SK-N-SH (cell line): ENCODE measurements at regions not wholly inside any gene's neighbourhood (a gene's known extent, or its start where the extent isn't known, plus 50 kb on each side); places are given as distances from the start of the nearest gene placed in this dataset.

Experiments used
- CTCF ChIA-PET: fragments of 300-600, 350-600 bp; formaldehyde crosslinking; extraction: SDS; loops from one replicate; lab custom pipeline; 2021; lab: Yijun Ruan, JAX
- POLR2A ChIA-PET: fragments of 350-600 bp; sonication (Branson Sonifier 250); formaldehyde crosslinking; extraction: SDS; loops from one replicate; lab custom pipeline; 2020; ENCODE audit warnings: antibody characterized with exemption, inconsistent platforms; lab: Yijun Ruan, JAX
- DNase-seq: peaks from one replicate; pipeline ENCODE4 v3.0.0; 2012
- H2AFZ ChIP-seq: fragments of 200-600 bp; sonication (generic); 2 replicates; pipeline ENCODE4 v1.8.1; 2016; ENCODE audit warnings: antibody characterized with exemption, mild to moderate bottlenecking, low read depth
- H3F3A ChIP-seq: fragments of 200-600 bp; sonication (generic); replicated peaks from 2 replicates; pipeline ENCODE3; 2016; ENCODE audit warnings: antibody characterized with exemption, mild to moderate bottlenecking; ENCODE audit not compliant: insufficient read depth
- H3K27ac ChIP-seq, 2 experiments: fragments of 200-500 bp in 1 of 2; fragments of 200-600 bp in 1 of 2; sonication (Bioruptor generic) in 1 of 2; sonication (generic), shearing (Covaris generic) in 1 of 2; 2 replicates each; pipeline versions ENCODE4 v1.5.1 to v1.6.1; 2014 to 2016; ENCODE audit warnings: low read depth in 2 of 2, inconsistent platforms in 1 of 2, low read length in 1 of 2, mild to moderate bottlenecking in 1 of 2, mixed read lengths in 1 of 2
- H3K27me3 ChIP-seq: fragments of 200-600 bp; sonication (generic), shearing (Covaris generic); 2 replicates; pipeline ENCODE4 v1.6.1; 2016; ENCODE audit warnings: mixed run types; ENCODE audit not compliant: insufficient read depth
- H3K36me3 ChIP-seq, 2 experiments: fragments of 200-500 bp in 1 of 2; fragments of 200-600 bp in 1 of 2; sonication (Bioruptor generic) in 1 of 2; sonication (generic) in 1 of 2; replicated peaks in 1 of 2; 2 replicates each; pipeline versions ENCODE3 to v1.5.1; 2014 to 2016; ENCODE audit warnings: low read length in 1 of 2, mild to moderate bottlenecking in 1 of 2; ENCODE audit not compliant: insufficient read depth in 2 of 2, control insufficient read depth in 1 of 2
- H3K4me1 ChIP-seq, 2 experiments: fragments of 200-500 bp in 1 of 2; fragments of 200-600 bp in 1 of 2; sonication (Bioruptor generic) in 1 of 2; sonication (generic), shearing (Covaris generic) in 1 of 2; 2 replicates each; pipeline versions ENCODE4 v1.5.1 to v1.6.1; 2014 to 2016; ENCODE audit warnings: low read depth in 1 of 2, low read length in 1 of 2, mixed run types in 1 of 2; ENCODE audit not compliant: insufficient read depth in 2 of 2, control insufficient read depth in 1 of 2
- H3K4me2 ChIP-seq: fragments of 200-600 bp; sonication (generic), shearing (Covaris generic); 2 replicates; pipeline ENCODE4 v1.6.1; 2017; ENCODE audit warnings: mixed run types
- H3K4me3 ChIP-seq, 2 experiments: fragments of 200-500 bp in 1 of 2; fragments of 200-600 bp in 1 of 2; sonication (Bioruptor generic) in 1 of 2; sonication (generic), shearing (Covaris generic) in 1 of 2; 2 replicates each; pipeline versions ENCODE4 v1.5.1 to v1.8.1; 2014 to 2016; ENCODE audit warnings: low read depth in 2 of 2, inconsistent platforms in 1 of 2, low read length in 1 of 2, mild to moderate bottlenecking in 1 of 2, mixed read lengths in 1 of 2, moderate library complexity in 1 of 2
- H3K79me2 ChIP-seq: fragments of 200-600 bp; sonication (generic); 2 replicates; pipeline ENCODE4 v1.8.1; 2017; ENCODE audit warnings: mild to moderate bottlenecking; ENCODE audit not compliant: insufficient read depth
- H3K9ac ChIP-seq: fragments of 200-600 bp; sonication (generic); 2 replicates; pipeline ENCODE4 v1.6.1; 2017; ENCODE audit warnings: mixed run types
- H3K9me2 ChIP-seq: fragments of 200-600 bp; sonication (generic); 2 replicates; pipeline ENCODE4 v1.6.1; 2017; ENCODE audit warnings: mixed run types
- H3K9me3 ChIP-seq: fragments of 200-600 bp; sonication (generic); 2 replicates; pipeline ENCODE4 v1.6.1; 2017; ENCODE audit warnings: mixed run types, mild to moderate bottlenecking, moderate library complexity
- H4K20me1 ChIP-seq: fragments of 200-600 bp; sonication (generic); 2 replicates; pipeline ENCODE4 v1.6.1; 2017; ENCODE audit warnings: mild to moderate bottlenecking, mixed run types; ENCODE audit not compliant: insufficient read depth
- ELF1 ChIP-seq: IDR thresholded peaks from 2 replicates; pipeline ENCODE4 v1.4.0; 2012
- FOXJ3 ChIP-seq: sonication (generic); formaldehyde crosslinking; IDR thresholded peaks from 2 replicates; pipeline ENCODE4 v1.5.1; 2020; ENCODE audit warnings: mild to moderate bottlenecking, missing genetic modification reagents
- FOXM1 ChIP-seq: IDR thresholded peaks from 2 replicates; pipeline ENCODE4 v1.4.0; 2012; ENCODE audit warnings: low read depth, mild to moderate bottlenecking
- IRF3 ChIP-seq: fragments of 150-350 bp; IDR thresholded peaks from 2 replicates; pipeline ENCODE4 v1.6.1; 2016; ENCODE audit warnings: mild to moderate bottlenecking, low read depth, low read length
- MEF2A ChIP-seq: IDR thresholded peaks from 2 replicates; pipeline ENCODE4 v1.4.0; 2012; ENCODE audit warnings: low read depth, borderline replicate concordance
- POLR2AphosphoS5 ChIP-seq: IDR thresholded peaks from 2 replicates; pipeline ENCODE4 v1.6.1; 2012; ENCODE audit warnings: low read depth, low read length
- RCOR1 ChIP-seq: fragments of 150-350 bp; IDR thresholded peaks from 2 replicates; pipeline ENCODE4 v1.6.1; 2017; ENCODE audit warnings: antibody characterized with exemption, low read length
- TEAD4 ChIP-seq: IDR thresholded peaks from 2 replicates; pipeline ENCODE4 v1.4.0; 2012; ENCODE audit warnings: mild to moderate bottlenecking, borderline replicate concordance; ENCODE audit not compliant: insufficient read depth
- YY1 ChIP-seq: IDR thresholded peaks from 2 replicates; pipeline ENCODE4 v1.4.0; 2012; ENCODE audit warnings: low read depth, mild to moderate bottlenecking
- WGBS: methylation state at CpG from one replicate; pipeline ENCODE4 v1.1.6; 2017; ENCODE audit warnings: low lambda C conversion rate; 5-methylcytosine and 5-hydroxymethylcytosine counted together
- TF ChIP-seq, protein P1 (sequence below): IDR thresholded peaks from 2 replicates; pipeline ENCODE4 v1.4.0; 2012; ENCODE audit warnings: low read depth, borderline replicate concordance
- TF ChIP-seq, protein P2 (sequence below): IDR thresholded peaks from 2 replicates; pipeline ENCODE4 v1.4.0; 2012; ENCODE audit warnings: low read depth
- TF ChIP-seq, protein P3 (sequence below): fragments of 200-600 bp; sonication (generic); IDR thresholded peaks from 2 replicates; pipeline ENCODE4 v1.6.1; 2017; ENCODE audit warnings: antibody characterized with exemption, mild to moderate bottlenecking, moderate library complexity

GRCh38 chr4:135770505-135770904, 1568.9 kb upstream of the PABPC4L start:
- no peak overlapping the region for H3K9ac ChIP-seq
- no peaks in the 10 kb centered on the region for H3K79me2 ChIP-seq
- no peaks in the 10 kb centered on the region for H4K20me1 ChIP-seq
- no peaks in the 10 kb centered on the region for H3K9me2 ChIP-seq
- H2AFZ ChIP-seq, result no peak overlapping the region
- no peaks in the 10 kb centered on the region for H3K4me1 ChIP-seq
- no peaks in the 10 kb centered on the region for H3K27me3 ChIP-seq
- no peak overlapping the region for H3K4me2 ChIP-seq
- H3K4me3 ChIP-seq, result no peak overlapping the region
- DNase-seq, result no peak
- no peaks in the 10 kb centered on the region for H3F3A ChIP-seq
- CTCF ChIA-PET, result no interaction called here
- H3K27ac ChIP-seq, result no peak overlapping the region
- no peaks in the 10 kb centered on the region for H3K36me3 ChIP-seq
- POLR2A ChIA-PET, result no interaction called here
- H3K9me3 ChIP-seq, result no peaks in the 10 kb centered on the region
- TF ChIP-seq POLR2AphosphoS5 (no peak), RCOR1 (no peak), TEAD4 (no peak), ELF1 (no peak), FOXM1 (no peak)
- TF ChIP-seq, protein P1, sequence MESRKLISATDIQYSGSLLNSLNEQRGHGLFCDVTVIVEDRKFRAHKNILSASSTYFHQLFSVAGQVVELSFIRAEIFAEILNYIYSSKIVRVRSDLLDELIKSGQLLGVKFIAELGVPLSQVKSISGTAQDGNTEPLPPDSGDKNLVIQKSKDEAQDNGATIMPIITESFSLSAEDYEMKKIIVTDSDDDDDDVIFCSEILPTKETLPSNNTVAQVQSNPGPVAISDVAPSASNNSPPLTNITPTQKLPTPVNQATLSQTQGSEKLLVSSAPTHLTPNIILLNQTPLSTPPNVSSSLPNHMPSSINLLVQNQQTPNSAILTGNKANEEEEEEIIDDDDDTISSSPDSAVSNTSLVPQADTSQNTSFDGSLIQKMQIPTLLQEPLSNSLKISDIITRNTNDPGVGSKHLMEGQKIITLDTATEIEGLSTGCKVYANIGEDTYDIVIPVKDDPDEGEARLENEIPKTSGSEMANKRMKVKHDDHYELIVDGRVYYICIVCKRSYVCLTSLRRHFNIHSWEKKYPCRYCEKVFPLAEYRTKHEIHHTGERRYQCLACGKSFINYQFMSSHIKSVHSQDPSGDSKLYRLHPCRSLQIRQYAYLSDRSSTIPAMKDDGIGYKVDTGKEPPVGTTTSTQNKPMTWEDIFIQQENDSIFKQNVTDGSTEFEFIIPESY, result no peak

- no peaks in the 10 kb centered on the region for H3K27me3 ChIP-seq
- no peak overlapping the region for H3K4me2 ChIP-seq
- H3K9me2 ChIP-seq, result no peaks in the 10 kb centered on the region
- no peaks in the 10 kb centered on the region for H3K4me1 ChIP-seq
- H3K9ac ChIP-seq, result no peak overlapping the region
- H3K9me3 ChIP-seq, result no peaks in the 10 kb centered on the region
- H3K27ac ChIP-seq, result no peak overlapping the region
- H4K20me1 ChIP-seq, result no peaks in the 10 kb centered on the region
- H3K4me3 ChIP-seq, result no peak overlapping the region
- WGBS, result 13% methylated on average over 1 of the region's 1 CpG
- ChIA-PET POLR2A (no interaction called here), CTCF (no interaction called here)
- no peaks in the 10 kb centered on the region for H3K36me3 ChIP-seq
- no peaks in the 10 kb centered on the region for H3F3A ChIP-seq
- no peak for DNase-seq
- TF ChIP-seq IRF3, result no peak
- TF ChIP-seq RCOR1, result no peak
- TF ChIP-seq MEF2A, result no peak
- TF ChIP-seq, protein P2, sequence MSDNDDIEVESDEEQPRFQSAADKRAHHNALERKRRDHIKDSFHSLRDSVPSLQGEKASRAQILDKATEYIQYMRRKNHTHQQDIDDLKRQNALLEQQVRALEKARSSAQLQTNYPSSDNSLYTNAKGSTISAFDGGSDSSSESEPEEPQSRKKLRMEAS, result no peak
- TF ChIP-seq, protein P3, sequence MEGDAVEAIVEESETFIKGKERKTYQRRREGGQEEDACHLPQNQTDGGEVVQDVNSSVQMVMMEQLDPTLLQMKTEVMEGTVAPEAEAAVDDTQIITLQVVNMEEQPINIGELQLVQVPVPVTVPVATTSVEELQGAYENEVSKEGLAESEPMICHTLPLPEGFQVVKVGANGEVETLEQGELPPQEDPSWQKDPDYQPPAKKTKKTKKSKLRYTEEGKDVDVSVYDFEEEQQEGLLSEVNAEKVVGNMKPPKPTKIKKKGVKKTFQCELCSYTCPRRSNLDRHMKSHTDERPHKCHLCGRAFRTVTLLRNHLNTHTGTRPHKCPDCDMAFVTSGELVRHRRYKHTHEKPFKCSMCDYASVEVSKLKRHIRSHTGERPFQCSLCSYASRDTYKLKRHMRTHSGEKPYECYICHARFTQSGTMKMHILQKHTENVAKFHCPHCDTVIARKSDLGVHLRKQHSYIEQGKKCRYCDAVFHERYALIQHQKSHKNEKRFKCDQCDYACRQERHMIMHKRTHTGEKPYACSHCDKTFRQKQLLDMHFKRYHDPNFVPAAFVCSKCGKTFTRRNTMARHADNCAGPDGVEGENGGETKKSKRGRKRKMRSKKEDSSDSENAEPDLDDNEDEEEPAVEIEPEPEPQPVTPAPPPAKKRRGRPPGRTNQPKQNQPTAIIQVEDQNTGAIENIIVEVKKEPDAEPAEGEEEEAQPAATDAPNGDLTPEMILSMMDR, result no peak
- no peak for TF ChIP-seq FOXJ3
- TF ChIP-seq YY1, result no peak
- no peaks in the 10 kb centered on the region for H3K79me2 ChIP-seq
- no peak overlapping the region for H2AFZ ChIP-seq
Observed at GRCh38 chr4:135744928-135745327, 1543.3 kb upstream of the PABPC4L start.
